ENCODE measurements at regions not wholly inside any gene's neighbourhood (a gene's known extent, or its start where the extent isn't known, plus 50 kb on each side); places are given as distances from the start of the nearest gene placed in this dataset.

DNA sequence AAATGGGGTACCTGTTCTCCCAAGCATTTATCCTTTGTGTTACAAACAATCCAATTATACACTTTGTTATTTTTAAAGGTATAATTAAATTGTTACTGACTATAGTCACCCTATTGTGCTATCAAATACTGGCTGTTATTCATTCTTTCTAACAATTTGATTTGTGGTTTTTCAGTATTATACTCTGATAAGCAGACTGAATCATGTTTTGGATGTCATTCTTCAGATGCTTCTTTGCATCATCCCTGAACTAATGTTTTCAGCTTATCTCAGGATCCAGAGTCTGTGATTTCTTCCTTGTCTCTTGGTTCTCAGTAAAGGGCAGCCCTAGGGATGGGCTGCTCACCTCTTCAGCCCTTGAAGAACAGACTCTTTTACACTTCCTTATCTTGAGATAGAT lies 177.8 kb upstream of the SGCD start:
- DNase-seq = no peak

DNA sequence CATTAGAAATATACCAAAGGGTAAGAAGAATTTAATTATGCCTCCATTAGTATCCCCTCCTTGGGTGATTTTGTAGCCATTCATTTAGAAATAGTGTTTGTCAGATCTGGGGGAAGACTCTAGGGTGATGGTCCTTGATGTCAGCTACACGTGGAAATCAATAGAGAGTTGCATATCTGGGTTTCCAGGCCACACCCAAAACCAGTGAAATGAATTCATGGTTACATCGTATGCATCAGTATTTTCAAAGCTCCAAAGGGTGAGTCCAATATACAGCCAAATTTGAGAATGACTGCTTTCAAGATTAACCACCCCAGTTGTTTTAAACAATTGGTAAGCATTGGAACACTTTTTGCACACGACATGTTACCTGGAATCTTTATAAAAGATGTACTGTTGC lies 173.4 kb upstream of the SGCD start:
- DNase-seq = no peak

DNA sequence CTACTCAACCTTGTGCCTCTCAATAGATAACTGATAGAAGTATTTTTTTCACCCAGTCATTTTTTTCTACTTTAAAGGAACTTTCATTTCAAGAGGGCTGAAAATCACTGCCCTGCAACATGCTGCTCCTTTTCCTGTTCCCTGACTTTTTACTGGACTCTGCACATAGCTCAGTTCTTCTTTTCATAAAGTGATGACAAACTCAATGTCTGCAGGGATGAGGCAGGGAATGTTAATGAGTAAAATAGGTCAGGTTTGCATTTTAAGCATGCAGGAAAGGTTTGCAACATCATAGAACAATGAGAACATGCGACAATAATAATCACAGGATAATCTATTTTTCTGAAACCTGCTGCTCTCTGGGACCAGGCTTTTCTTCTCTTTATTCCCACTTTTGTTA lies 172.2 kb upstream of the SGCD start:
- DNase-seq = no peak

DNA sequence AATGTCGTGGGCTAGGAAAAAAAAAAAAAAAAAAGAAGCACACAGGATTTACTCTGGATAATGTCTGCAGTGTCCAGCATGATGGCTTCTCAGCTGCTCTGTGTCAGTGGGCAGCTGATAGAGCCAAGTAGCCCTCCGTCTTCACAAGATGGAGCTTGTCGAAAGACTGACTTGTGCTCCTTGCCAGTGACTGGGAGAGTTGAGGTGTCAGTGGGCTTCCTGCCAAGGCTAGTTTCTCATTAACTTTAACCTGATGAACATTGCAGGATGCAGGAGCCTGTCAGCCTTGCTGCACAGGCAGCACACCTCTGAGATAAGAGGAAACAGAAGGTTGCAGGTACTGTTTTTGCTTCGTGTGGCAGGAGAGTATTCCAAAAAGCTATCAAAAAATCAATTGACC lies 171.4 kb upstream of the SGCD start:
- no peak for DNase-seq

DNA sequence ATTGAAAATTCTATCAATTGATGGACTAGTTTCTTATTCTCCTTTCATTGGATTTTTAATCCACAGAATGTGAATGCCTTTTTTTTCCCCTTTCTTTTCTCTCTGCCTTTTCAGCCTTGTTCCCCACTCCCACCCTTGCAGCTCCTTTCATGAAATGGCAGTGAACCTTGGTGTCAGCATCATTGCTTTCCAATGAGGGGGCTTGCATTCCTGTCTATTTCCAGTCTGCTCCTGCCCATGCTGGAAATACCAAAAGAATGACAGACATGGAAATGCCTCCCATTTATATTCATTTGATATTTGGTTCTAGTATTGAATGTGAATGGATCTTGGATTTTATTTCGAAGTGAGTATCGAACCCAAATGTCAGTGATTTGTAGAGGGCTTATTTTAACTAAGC lies 162.7 kb upstream of the SGCD start:
- no peak for DNase-seq

DNA sequence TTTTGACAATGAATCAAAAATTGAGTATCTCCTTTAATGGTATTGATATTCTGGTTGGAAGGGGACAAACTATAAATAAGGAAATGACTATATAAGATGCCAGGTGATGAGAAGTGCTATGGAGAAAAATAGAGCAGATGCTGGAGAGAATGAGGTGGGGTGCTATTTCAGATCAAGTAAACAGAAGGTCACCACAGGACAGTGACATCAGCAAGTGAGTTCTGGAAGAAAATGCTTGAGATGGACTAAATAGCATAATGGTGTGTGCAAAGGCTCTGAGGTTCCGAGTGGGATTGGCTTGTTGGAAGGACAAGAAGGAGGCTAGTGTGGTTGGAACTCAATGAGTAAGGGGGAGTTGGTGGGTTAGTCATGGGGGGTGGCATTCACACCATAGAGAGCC lies 157.5 kb upstream of the SGCD start:
- DNase-seq = no peak

DNA sequence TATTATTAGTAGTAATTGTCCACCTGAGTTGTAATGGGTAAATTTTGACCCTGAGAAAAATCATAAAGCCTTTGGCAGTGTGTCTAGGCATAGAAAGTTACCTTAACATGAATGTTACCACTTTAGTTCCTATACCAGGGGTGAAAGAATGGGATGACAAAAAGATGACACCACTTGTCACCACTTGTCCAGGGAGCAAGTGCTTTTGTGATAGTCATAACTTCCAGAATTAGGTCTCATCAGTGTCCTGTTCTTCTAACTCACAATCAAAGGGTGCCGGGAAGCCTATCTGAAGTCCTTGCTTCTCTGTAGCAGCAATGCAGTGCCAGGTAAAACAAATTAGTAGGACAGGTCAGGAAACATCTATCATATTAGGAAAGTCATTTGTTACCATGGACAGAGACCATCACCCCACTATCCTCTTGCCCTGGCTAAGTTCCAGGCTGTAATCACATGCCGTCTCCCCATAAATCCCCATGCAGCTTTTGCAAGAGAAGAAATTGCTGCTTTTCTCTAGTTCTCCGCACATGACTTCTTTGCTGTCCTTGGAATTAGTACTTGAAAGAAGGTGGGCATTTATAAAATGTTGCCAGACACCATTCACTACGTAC lies 156.5 kb upstream of the SGCD start:
- no peak for DNase-seq

DNA sequence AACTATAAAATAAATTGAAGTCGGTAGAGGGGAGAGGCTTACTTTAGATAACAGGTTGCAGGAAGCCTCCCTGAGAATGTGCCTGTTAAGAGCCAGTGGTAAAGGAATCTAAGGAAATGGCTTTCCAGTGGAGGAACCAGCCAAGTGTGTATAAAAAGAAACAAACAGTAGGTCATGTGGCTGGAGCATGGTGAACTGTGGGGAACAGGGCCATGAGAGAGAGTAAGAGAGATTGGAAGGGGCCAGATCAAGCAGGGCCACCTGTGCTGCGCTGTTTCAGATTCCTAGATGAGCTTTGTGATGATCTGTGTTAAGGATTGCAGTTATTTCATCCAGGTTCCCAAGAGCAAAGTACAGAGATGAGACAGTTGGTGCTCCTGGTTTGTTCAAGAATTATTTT lies 152.7 kb upstream of the SGCD start:
- no peak for DNase-seq

DNA sequence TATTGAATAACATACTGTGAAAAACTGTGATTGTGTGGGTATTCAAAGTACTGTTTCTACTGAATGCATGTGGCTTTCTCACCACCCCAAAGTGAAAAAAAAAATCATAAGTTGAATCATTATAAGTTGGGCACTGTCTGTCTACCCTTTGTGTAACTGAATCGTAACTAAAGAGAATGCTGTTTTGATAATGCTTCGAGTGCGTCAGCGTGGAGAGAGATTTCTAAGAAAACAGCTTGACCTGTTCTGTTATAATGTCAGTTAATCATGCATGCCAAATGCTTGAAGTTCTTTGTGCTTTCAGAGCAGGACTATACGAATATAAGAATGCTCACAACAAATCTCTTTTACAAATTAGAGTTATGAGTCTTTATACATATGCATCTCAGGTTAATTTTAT lies 148.8 kb upstream of the SGCD start:
- no peak for DNase-seq

DNA sequence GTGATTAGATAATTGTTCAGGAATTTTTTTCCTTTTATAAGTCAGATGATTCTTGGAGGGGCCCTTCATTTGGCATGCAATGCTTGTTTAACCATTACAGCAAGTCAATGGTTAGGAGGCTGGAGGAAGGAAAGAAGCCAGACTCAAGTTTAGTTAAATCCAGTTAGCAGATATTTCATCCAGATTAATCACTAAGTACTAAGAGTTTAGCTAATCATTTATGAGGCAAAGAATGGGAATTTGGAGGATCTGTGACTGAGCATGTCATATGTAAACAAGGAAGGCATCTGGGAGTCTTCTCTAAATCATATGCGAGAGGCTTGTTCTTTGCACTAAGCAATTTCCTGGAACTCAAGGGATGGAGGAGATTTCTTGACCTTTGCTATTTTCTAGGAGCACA lies 145.3 kb upstream of the SGCD start:
- DNase-seq = no peak

DNA sequence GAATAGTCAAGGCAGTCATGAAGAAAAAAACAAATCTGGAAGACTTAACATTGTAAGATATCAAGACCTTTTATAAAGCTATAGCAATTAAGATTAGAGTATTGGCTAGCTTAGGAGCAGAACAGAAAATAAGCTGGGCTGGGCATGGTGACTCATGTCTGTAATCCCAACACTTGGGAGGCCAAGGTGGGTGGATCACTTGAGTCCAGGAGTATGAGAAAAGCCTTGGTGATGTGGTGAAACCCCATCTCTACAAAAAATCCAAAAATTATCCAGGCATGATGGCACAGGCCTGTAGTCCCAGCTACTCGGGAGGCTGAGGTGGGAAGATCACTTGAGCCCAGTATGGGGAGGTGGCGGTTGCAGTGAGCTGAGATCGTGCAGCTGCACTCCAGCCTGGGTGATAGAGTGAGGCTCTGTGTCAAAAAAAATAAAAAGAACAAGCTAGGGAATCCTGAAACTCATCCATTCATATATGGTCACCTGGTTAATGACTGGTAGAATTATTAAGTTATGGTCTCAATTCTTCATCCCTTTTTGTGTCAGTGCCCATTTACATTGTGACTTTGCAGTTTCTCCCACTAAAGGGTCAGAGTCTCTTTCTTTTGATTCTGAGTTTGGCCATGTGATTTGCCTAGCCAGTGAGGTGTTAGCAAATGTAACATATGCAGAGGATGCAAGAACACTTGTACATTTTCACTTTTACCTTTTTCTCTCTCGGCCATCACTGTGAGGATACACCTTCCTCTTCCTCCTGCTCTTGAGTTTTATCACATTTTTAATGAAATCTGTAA lies 144.6 kb upstream of the SGCD start:
- no peak for DNase-seq

DNA sequence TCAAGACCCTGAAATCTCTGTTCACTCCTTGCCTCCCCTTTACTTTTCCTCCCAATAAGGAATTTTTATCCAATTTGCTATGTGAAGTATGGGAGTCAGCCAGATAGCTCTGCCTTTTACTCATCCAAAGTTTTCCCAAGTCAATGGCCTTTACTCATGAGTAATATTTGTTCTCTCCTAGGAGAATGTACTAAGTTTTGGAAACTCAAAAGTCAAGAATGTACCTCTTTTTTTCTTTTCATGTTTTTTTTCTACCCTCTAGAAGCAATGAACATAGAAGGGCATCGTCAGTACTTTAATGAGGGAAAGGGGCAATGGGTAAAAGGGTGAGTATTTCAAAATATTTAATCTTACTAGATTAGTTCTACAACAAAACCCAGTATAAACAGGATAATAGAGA lies 140.2 kb upstream of the SGCD start:
- no peak for DNase-seq

DNA sequence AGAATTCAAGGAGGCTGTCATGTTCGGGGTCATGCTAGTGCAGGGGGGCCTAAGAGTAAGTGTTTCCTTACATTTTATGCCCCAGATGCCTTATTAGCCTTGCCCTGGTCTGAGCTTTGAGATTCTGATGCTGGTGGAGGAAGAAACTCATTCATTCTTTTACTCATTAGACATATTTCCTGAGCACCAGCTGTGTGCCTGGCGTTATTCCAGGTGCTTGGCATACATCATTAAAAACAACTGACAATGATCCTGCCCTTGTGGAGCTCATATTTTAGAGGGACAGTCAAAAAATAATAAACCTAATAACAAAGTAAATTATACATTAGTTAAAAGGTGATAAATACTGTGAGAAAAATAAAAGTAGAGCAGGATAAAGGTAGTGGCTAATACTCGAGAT lies 138.9 kb upstream of the SGCD start:
- no peak for DNase-seq

DNA sequence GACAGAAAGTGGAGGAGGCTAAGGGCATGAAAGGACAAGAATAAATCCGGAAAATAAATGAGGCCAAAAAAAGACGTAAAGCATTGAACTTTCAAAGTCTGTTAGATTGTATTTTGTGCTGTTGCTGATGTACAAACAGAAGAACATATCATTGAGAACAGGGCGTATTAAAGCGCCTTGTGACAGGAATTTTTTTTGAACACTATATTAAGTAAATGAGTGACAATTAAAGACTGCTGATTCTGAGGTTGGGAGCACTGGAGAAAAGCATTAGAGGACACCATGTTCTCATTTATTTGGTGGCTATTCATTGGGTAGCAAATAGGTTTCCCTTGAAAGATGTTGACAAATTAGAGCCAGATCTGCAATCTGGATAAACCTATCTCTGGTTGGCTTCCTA lies 137.3 kb upstream of the SGCD start:
- no peak for DNase-seq

DNA sequence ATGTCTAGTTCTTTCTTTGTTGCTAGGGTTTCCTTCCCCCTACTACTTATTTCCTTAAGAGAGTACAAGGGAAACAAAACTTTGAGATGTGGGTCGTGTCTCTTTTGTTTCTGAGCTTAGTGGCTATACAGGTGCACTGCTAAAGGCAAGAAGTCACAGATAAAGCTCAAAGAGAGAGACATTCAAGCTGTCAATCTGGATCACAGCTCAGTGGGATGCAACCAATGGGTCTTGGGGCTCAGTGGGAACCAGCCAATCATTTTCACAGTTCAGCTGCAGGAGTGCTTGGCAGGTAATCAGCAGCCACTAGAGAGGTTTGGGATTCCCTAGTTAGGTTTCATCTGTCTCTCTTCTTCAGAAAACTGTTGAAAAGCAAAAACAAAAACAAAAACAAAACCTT lies 135.4 kb upstream of the SGCD start:
- DNase-seq = no peak

DNA sequence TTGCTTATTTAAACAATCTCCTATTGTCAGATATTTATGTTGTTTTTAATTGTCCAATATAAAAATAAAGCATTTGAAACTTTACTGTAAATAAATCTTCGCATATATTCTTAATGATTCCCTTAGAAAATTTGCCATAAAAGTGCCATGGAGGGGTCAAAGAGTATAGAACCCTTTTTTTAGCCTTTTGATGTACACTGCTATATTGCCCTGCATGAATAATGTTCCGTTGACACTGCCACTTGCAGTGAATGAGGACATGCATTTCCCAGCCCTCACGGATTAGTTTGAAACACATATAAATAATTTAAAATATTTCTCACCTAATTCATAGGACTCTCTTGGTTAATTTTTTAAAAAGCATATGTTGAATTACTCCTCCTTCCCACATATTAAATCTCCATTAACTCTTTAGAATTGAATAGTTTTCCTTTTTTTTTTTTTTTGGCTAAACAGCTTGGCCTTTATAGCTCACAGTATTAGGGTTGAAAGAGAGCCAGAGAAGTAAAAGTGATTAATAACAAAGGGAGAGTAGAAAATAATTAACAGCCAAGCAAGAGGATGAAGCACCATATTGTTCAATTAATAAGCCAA lies 129.8 kb upstream of the SGCD start:
- DNase-seq = no peak

DNA sequence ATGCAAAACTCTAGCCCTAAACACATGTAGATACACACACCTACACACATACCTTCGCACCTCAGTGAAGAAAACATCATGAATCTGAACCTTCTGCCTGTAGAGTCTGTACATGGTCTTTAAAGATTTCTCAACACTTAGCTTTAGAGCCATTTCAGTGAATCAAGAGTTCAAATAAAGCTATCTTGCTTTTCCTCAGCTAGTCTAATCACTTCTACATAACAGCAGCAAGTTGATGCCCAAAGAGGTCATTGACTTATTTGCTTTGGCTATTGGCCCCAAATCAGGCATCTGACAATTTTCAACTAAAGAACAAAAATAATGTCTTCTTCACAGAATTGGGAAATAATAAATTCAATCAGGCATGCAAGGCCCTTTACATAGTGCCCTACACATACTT lies 127.9 kb upstream of the SGCD start:
- no peak for DNase-seq

DNA sequence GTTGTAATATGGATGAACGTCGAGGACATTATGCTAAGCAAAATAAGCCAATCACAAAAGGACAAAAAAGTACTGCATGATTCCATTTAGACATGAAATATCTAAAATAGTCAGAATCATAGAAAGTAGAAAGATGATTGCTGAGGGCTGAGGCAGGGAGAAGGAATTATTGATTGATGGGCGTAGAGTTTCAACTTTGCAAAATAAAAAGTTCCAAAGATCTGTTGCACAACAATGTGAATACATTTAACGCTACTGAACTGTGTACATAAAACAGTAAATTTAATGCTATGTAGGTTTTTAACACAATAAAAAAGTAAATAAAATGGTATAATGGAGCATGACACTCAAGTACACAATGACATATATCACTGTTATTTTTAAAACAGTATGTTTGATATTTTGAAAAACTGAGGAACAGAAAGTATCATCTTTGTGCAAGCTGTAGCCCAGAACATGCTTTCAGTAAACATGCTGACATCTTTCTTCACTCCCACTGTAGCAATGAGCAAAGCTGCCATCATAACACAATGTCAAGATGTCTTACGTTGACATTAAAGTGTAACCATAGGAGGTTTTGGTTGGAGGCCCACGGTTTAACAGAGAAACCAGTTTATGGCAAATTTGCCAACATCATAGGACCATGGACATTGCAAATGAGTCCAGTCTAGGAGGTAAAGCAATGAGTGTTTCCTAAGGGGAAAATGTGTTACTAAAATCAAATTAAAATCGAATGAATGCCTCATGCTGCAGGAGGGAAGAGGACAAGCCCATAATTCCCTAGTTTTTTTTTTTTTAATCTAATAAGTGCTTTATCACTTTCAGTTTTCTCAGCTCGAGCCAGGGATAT lies 125.8 kb upstream of the SGCD start:
- no peak for DNase-seq

DNA sequence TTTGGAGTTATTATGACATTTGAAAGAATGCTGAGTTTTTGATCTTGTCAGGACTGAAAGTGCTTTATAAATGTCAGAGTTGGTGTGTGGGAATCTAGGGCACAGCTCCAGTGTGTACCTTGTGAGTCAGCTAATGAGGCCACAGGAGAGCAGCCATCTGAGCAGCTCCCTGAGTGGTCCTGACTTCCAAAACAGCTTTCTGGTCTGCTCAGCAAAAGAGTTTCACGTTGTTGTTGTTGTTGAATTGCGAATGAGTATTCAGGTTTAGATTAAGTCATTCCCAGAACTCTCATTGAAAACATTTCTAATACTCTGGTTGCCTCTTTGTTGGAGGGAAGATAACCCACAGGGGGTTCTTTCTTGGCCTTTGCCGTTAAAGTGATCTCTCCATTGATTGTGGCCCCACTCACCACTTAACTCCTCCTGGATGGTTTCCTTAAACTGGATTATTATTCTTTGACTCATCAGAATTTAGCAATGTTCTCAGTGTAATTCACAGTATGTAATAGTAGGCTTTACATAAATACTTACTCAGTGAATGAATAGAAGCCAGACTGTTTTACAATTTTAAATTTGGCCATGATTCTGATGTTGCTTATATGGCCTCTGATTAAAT lies 125.1 kb upstream of the SGCD start:
- DNase-seq = no peak

DNA sequence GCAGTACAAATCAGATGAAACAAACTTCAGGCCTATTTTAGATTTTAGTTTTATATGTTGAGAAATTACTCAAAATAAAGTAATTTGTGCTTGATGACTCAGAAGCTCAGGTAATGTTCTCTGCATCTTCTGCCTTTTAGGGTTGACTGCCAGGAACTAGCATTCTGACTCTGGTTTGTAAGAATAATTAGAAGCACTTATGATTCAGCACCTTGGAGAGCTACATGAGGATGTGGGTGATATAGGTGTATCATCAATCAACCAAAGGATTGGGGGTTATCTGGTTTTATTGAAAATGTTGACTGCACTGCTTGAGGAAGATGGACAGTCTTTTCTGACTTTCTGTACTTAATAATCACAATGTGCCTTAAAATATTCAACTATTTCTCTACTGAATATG lies 118.7 kb upstream of the SGCD start:
- DNase-seq = no peak

DNA sequence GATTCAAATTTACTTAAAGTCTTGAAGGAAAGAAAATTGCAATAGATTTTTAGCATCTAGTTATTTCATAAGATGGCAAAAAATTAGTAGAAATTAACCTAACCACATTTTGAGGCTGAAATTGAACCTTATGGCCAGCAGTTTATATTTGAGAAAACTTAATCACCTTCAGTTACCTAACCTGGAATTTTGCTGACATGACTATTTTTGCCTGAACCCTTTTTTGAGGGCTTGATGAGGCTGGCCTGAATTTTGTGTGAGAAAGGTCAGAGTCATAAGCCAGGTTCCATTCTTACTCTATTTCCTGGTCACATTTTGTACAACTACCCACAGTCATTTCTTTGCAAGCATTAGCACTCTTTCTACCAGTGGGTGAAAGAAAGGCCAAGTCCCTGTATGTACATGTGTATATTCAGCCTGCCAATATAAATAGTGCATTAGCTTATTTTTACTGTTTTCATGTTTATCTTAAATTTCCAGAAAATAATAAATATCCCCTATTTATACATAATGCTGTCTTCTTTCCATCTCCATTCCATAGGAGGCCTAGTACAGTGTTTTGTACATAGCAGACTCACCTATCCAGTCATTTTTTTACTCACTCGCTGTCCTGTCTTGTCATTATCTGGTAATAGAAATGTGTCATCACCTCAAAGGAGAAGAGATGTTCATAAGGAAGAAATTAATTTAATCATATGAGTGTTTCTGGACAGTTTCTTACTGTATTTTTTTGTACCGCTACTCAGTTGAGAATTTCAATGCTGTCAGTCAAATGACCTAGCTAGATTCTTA lies 108.4 kb upstream of the SGCD start:
- DNase-seq = no peak

DNA sequence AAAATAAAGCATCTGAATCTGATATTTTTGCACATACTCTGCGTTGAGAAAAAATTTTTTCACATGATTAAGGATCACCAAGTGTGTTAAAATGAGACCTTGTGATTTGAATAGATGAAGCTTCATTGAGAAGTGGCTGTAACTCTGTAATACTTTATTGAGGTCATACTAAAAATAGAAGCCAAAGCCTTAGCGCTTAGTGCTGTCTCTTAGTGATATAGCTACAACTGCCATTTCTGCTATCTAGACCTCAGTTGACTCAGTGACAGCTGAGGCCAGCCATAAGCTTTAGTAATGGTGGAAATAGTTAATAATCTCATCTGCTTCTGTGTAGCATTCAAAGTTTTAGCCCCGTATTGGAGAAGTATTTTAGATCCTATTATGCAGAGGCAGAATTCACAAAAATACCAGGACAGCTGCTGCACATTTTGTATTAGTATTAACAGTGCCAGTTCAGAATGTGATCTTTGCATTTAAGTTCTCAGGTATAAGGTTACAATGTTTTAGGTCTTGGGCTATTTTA lies 107.4 kb upstream of the SGCD start:
- DNase-seq = no peak
